ENCODE measurements at regions not wholly inside any gene's neighbourhood (a gene's known extent, or its start where the extent isn't known, plus 50 kb on each side); places are given as distances from the start of the nearest gene placed in this dataset.

DNA sequence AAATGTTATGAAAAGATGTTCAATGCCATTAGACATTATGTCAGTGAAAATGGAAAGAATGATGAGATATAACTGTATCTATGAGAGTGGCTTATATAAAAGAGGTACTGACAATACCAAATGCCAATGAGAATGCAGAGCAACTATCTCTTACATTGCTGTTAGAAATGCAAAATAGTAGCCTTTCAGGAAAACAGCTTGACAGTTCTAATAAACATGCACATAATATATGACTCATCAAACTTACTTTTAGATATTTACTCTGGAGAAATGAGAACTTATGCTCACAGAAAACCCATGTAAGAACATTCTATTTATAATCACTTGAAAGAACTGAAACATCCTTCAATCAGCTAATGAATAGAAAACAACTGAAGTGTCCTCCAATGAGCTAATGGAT lies 996.7 kb upstream of the ADGRL4 start:
- no peaks in the 10 kb centered on the region for H3K27me3 Mint-ChIP-seq (ENCODE audit: low read depth)
- no peak for DNase-seq (ENCODE audit: low read depth, low spot score)
- peaks cover 7% of the 10 kb centered on the region for H3K9me3 Mint-ChIP-seq
- H3K4me1 Mint-ChIP-seq = no peaks in the 10 kb centered on the region
- H3K36me3 Mint-ChIP-seq (ENCODE audit: low read depth) = peaks cover 3% of the 10 kb centered on the region
- H3K27ac Mint-ChIP-seq (ENCODE audit: unreplicated experiment) = no peak overlapping the region
- no peak overlapping the region for H3K4me3 Mint-ChIP-seq
- TF ChIP-seq, protein P1, sequence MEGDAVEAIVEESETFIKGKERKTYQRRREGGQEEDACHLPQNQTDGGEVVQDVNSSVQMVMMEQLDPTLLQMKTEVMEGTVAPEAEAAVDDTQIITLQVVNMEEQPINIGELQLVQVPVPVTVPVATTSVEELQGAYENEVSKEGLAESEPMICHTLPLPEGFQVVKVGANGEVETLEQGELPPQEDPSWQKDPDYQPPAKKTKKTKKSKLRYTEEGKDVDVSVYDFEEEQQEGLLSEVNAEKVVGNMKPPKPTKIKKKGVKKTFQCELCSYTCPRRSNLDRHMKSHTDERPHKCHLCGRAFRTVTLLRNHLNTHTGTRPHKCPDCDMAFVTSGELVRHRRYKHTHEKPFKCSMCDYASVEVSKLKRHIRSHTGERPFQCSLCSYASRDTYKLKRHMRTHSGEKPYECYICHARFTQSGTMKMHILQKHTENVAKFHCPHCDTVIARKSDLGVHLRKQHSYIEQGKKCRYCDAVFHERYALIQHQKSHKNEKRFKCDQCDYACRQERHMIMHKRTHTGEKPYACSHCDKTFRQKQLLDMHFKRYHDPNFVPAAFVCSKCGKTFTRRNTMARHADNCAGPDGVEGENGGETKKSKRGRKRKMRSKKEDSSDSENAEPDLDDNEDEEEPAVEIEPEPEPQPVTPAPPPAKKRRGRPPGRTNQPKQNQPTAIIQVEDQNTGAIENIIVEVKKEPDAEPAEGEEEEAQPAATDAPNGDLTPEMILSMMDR (conservative IDR thresholded peaks at IDR 0.05) = no peak

DNA sequence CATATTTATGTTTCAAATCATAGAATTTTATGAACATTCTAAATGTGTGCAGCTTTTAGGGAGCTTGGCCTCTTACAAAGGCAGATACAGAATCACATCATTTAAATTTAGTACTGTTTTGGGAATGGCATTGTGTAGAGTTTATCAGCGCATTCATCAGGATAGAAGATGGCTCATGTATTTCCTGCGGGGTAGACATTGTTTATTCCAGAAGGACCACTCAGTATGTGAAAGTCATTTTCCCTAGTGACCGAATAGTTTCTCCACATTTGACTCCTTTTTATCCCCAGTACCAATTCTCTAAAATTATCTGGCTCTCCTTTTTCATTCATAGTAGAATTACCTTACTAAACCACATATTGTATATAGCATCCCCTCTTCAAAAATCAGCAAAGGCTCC lies 981.9 kb upstream of the ADGRL4 start:
- Mint-ChIP-seq H3K4me1 (peaks cover 4% of the 10 kb centered on the region), H3K36me3 (ENCODE audit: low read depth) (no peaks in the 10 kb centered on the region), H3K27me3 (ENCODE audit: low read depth) (no peaks in the 10 kb centered on the region), H3K27ac (ENCODE audit: unreplicated experiment) (no peak overlapping the region), H3K9me3 (peaks cover 3% of the 10 kb centered on the region), H3K4me3 (no peak overlapping the region)
- TF ChIP-seq, protein P1 (conservative IDR thresholded peaks at IDR 0.05) = no peak
- DNase-seq (ENCODE audit: low read depth, low spot score) = no peak

DNA sequence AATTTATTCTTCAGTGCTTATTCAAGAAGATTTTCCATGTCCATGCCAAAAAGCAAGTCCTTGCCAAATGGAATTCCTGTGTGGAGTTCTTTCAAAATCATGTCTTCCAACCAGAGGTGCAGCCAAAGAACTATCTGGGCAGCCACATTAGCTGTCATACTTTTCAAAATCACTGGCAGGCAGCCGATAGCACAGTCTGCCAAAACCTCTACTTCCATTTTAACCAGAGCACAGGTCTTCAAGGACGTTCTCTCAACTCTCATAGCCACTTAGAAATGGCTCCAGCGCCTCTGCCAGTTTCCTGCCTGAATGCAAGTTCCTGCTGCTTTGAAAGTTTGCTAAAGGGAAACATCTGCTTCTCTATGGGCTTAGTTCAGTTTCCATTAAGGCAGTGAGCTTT lies 975.7 kb upstream of the ADGRL4 start:
- DNase-seq (ENCODE audit: low read depth, low spot score) = no peak
- H3K36me3 Mint-ChIP-seq (ENCODE audit: low read depth) = no peaks in the 10 kb centered on the region
- H3K4me1 Mint-ChIP-seq = peaks cover 6% of the 10 kb centered on the region
- TF ChIP-seq, protein P1 (conservative IDR thresholded peaks at IDR 0.05) = no peak
- H3K9me3 Mint-ChIP-seq = peaks cover 3% of the 10 kb centered on the region
- H3K27me3 Mint-ChIP-seq (ENCODE audit: low read depth) = no peaks in the 10 kb centered on the region
- H3K27ac Mint-ChIP-seq (ENCODE audit: unreplicated experiment) = no peak overlapping the region
- no peak overlapping the region for H3K4me3 Mint-ChIP-seq

GRCh38 chr1:79981481-79981880 lies 975.0 kb upstream of the ADGRL4 start:
- no peaks in the 10 kb centered on the region for H3K36me3 Mint-ChIP-seq (ENCODE audit: low read depth)
- H3K9me3 Mint-ChIP-seq = peaks cover 3% of the 10 kb centered on the region
- TF ChIP-seq, protein P1 (conservative IDR thresholded peaks at IDR 0.05) = no peak
- no peaks in the 10 kb centered on the region for H3K27me3 Mint-ChIP-seq (ENCODE audit: low read depth)
- H3K27ac Mint-ChIP-seq (ENCODE audit: unreplicated experiment) = no peak overlapping the region
- peaks cover 6% of the 10 kb centered on the region for H3K4me1 Mint-ChIP-seq
- DNase-seq (ENCODE audit: low read depth, low spot score) = no peak
- no peak overlapping the region for H3K4me3 Mint-ChIP-seq

DNA sequence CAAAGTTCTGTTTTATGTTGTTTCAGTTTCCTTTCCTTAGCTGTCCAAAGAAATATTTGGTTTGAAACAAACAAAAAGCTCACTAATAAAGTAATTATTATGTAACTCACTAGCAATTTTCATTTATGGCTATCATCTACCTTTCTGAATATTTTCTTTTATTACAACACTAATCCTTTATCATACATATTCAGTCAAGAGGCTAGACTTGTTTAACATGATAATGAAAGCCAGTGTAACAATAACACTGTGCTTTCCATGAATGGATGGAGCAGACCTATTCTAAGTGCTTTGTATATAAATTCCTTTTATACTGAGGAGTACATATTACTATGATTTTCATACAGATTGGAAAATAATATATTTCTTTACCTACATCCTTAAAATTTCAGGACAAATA lies 972.8 kb upstream of the ADGRL4 start:
- Mint-ChIP-seq H3K27me3 (ENCODE audit: low read depth) (no peaks in the 10 kb centered on the region), H3K4me1 (peaks cover 6% of the 10 kb centered on the region), H3K36me3 (ENCODE audit: low read depth) (no peaks in the 10 kb centered on the region), H3K4me3 (no peak overlapping the region), H3K27ac (ENCODE audit: unreplicated experiment) (no peak overlapping the region), H3K9me3 (no peaks in the 10 kb centered on the region)
- DNase-seq (ENCODE audit: low read depth, low spot score) = no peak
- TF ChIP-seq, protein P1 (conservative IDR thresholded peaks at IDR 0.05) = no peak

- Mint-ChIP-seq H3K4me3 (no peak overlapping the region), H3K9me3 (no peaks in the 10 kb centered on the region), H3K4me1 (peaks cover 10% of the 10 kb centered on the region), H3K27ac (ENCODE audit: unreplicated experiment) (no peak overlapping the region), H3K36me3 (ENCODE audit: low read depth) (no peaks in the 10 kb centered on the region), H3K27me3 (ENCODE audit: low read depth) (no peaks in the 10 kb centered on the region)
- DNase-seq (ENCODE audit: low read depth, low spot score) = no peak
- TF ChIP-seq, protein P1 (conservative IDR thresholded peaks at IDR 0.05) = no peak
Measured at GRCh38 chr1:79976287-79976686, 969.8 kb upstream of the ADGRL4 start.
